ENCODE measurements at regions not wholly inside any gene's neighbourhood (a gene's known extent, or its start where the extent isn't known, plus 50 kb on each side); places are given as distances from the start of the nearest gene placed in this dataset.

- ChIA-PET POLR2A (interaction anchor here (1.0 to 1.3 kb wide), 2 partner anchors 10 to 15 kb away, joined by 4 to 6 read pairs; no protein-coding TSS in a partner anchor), CTCF (ENCODE audit: low intra/inter-chr PET ratio) (no interaction called here)
- H3K4me3 ChIP-seq = no peak overlapping the region
- in situ Hi-C loops (cut with MboI) = no loop called here
- no peaks in the 10 kb centered on the region for H4K20me1 ChIP-seq (replicated peaks; ENCODE audit: control insufficient read depth, insufficient read depth, low read length)
- H3K27me3 ChIP-seq (ENCODE audit: control insufficient read depth in 2 of 2, insufficient read depth in 2 of 2, low read length in 2 of 2) = peaks cover 10 to 35% of the 10 kb centered on the region in 2 experiments; a peak in 4 of 5 replicates
- no peaks in the 10 kb centered on the region for H3K36me3 ChIP-seq (ENCODE audit: control insufficient read depth, insufficient read depth, low read length)
- TF ChIP-seq SMC3 (conservative IDR thresholded peaks at IDR 0.05; ENCODE audit: insufficient read depth, low read depth, low read length) (no peak), CSDE1 (IDR thresholded peaks at IDR 0.05) (no peak), SAFB2 (IDR thresholded peaks at IDR 0.05; ENCODE audit: borderline replicate concordance, low read depth, low read length, severe bottlenecking) (no peak), ATF3 (IDR thresholded peaks at IDR 0.05) (no peak), ATF3 (CRISPR knock-in tag; conservative IDR thresholded peaks at IDR 0.05) (no peak), RBM17 (IDR thresholded peaks at IDR 0.05; ENCODE audit: borderline replicate concordance, low read depth, low read length) (no peak), PTBP1 (IDR thresholded peaks at IDR 0.05; ENCODE audit: low read depth, low read length) (no peak), SFPQ (IDR thresholded peaks at IDR 0.05; ENCODE audit: low read depth, low read length) (no peak), TSC22D4 (tag; IDR thresholded peaks at IDR 0.05) (no peak), PTTG1 (tag; IDR thresholded peaks at IDR 0.05; ENCODE audit: low read depth) (no peak), HMBOX1 (IDR thresholded peaks at IDR 0.05) (no peak), ZNF584 (CRISPR knock-in tag; IDR thresholded peaks at IDR 0.05; ENCODE audit: low read depth) (no peak), ZNF518B (CRISPR knock-in tag; IDR thresholded peaks at IDR 0.05) (no peak), POLR2B (IDR thresholded peaks at IDR 0.05; ENCODE audit: low read depth, partially characterized antibody) (no peak)
- no peak overlapping the region for H3K4me2 ChIP-seq (ENCODE audit: insufficient read depth, low read length)
- no peaks in the 10 kb centered on the region for H3K79me2 ChIP-seq (ENCODE audit: control insufficient read depth, insufficient read depth, low read length)
- no peak for FAIRE-seq
- peaks cover 0 to 3% of the 10 kb centered on the region in 2 experiments; a peak in 2 of 5 replicates for H3K4me1 ChIP-seq (replicated peaks in 1 of 2; ENCODE audit: control insufficient read depth in 2 of 2, insufficient read depth in 2 of 2, low read length in 2 of 2)
- ATAC-seq = no peak
- DNase-seq (ENCODE audit: extremely low read depth in 1 of 4, low spot score in 3 of 4) = no peak
- H3K27ac ChIP-seq (ENCODE audit: extremely low read depth, low read depth, low read length) = no peak overlapping the region
- H3K9me1 ChIP-seq (ENCODE audit: control insufficient read depth, insufficient read depth, low read length) = no peaks in the 10 kb centered on the region
- H3K9me3 ChIP-seq (replicated peaks; ENCODE audit: control insufficient read depth, insufficient read depth, low read depth, low read length) = no peaks in the 10 kb centered on the region
- WGBS (ENCODE audit: insufficient coverage, low coverage, missing lambda C conversion rate) = 0% methylated on average over 8 of the region's 12 CpGs
- no peak overlapping the region for H2AFZ ChIP-seq (ENCODE audit: low read depth, low read length)
- BruUV-seq (replicated peaks) = no TSS peak
- intact Hi-C loops (cut with micrococcal nuclease) = no loop called here
- no peak overlapping the region for H3K9ac ChIP-seq (ENCODE audit: insufficient read depth in 1 of 2, low read depth in 2 of 2, low read length in 2 of 2)
Measured at GRCh38 chr12:114735011-114735410, 51.0 kb upstream of the TBX3 start.

Measured in K562 (cell line).